ENCODE measurements at regions not wholly inside any gene's neighbourhood (a gene's known extent, or its start where the extent isn't known, plus 50 kb on each side); places are given as distances from the start of the nearest gene placed in this dataset.

- TF ChIP-seq YY1 (IDR thresholded peaks at IDR 0.05; ENCODE audit: low read depth): no peak
- no peak for TF ChIP-seq RCOR1 (IDR thresholded peaks at IDR 0.05; ENCODE audit: low read length)
- TF ChIP-seq FOSL2 (IDR thresholded peaks at IDR 0.05; ENCODE audit: borderline replicate concordance, low read depth): no peak
- no peak for TF ChIP-seq EP300 (IDR thresholded peaks at IDR 0.05; ENCODE audit: borderline replicate concordance in 1 of 2, low read depth in 1 of 2, low read length in 1 of 2)
- no peak for TF ChIP-seq EZH2phosphoT487 (IDR thresholded peaks at IDR 0.05; ENCODE audit: borderline replicate concordance, low read depth)
- no peak for TF ChIP-seq PBX3 (IDR thresholded peaks at IDR 0.05)
- no peak for TF ChIP-seq RAD21 (IDR thresholded peaks at IDR 0.05; ENCODE audit: low read length)
- TF ChIP-seq POLR2AphosphoS5 (IDR thresholded peaks at IDR 0.05; ENCODE audit: low read depth, low read length): no peak
- no peak for TF ChIP-seq FOXM1 (IDR thresholded peaks at IDR 0.05; ENCODE audit: low read depth)
- TF ChIP-seq, protein P1, sequence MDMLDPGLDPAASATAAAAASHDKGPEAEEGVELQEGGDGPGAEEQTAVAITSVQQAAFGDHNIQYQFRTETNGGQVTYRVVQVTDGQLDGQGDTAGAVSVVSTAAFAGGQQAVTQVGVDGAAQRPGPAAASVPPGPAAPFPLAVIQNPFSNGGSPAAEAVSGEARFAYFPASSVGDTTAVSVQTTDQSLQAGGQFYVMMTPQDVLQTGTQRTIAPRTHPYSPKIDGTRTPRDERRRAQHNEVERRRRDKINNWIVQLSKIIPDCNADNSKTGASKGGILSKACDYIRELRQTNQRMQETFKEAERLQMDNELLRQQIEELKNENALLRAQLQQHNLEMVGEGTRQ (IDR thresholded peaks at IDR 0.05; ENCODE audit: borderline replicate concordance, low read depth, low read length): no peak
- no peak for TF ChIP-seq NFIC (IDR thresholded peaks at IDR 0.05; ENCODE audit: borderline replicate concordance)
- TF ChIP-seq JUND (IDR thresholded peaks at IDR 0.05): no peak
- no peak for TF ChIP-seq MEF2A (IDR thresholded peaks at IDR 0.05; ENCODE audit: borderline replicate concordance, low read depth)
- no peak for TF ChIP-seq REST (IDR thresholded peaks at IDR 0.05; ENCODE audit: low read depth, low read length)
- no peak for TF ChIP-seq MXI1 (IDR thresholded peaks at IDR 0.05; ENCODE audit: low read depth, low read length)
- CTCF ChIA-PET: interaction anchor here (0.6 to 3.0 kb wide), 3 partner anchors 377 to 800 kb away, joined by 3 to 16 read pairs (median 3); no protein-coding TSS in a partner anchor
- WGBS (ENCODE audit: low lambda C conversion rate): 53% methylated on average over 7 of the region's 7 CpGs
- H3K79me2 ChIP-seq (ENCODE audit: insufficient read depth): no peaks in the 10 kb centered on the region
- no peak overlapping the region for H3K4me2 ChIP-seq
- no peaks in the 10 kb centered on the region for H3K36me3 ChIP-seq (replicated peaks in 1 of 2; ENCODE audit: control insufficient read depth in 1 of 2, insufficient read depth in 2 of 2, low read length in 1 of 2)
- H3K27me3 ChIP-seq (ENCODE audit: insufficient read depth): no peaks in the 10 kb centered on the region; the same call in none of the 2 replicates
- H4K20me1 ChIP-seq (ENCODE audit: insufficient read depth): no peaks in the 10 kb centered on the region
- no peak overlapping the region for H3K27ac ChIP-seq (ENCODE audit: low read depth in 2 of 2, low read length in 1 of 2)
- H3K9me3 ChIP-seq: no peaks in the 10 kb centered on the region
- no peaks in the 10 kb centered on the region for H3K9me2 ChIP-seq
- no peaks in the 10 kb centered on the region for H3F3A ChIP-seq (replicated peaks; ENCODE audit: insufficient read depth)
- H2AFZ ChIP-seq (ENCODE audit: low read depth): no peak overlapping the region
- POLR2A ChIA-PET: no interaction called here
- H3K9ac ChIP-seq: no peak overlapping the region
- no peak for DNase-seq
- H3K4me1 ChIP-seq (ENCODE audit: control insufficient read depth in 1 of 2, insufficient read depth in 2 of 2, low read depth in 1 of 2, low read length in 1 of 2): peaks cover 0 to 18% of the 10 kb centered on the region in 2 experiments; a peak in 1 of 4 replicates
- no peak overlapping the region for H3K4me3 ChIP-seq (ENCODE audit: low read depth in 2 of 2, low read length in 1 of 2)
Measured at GRCh38 chr5:174796711-174797192, 72.4 kb downstream of the MSX2 start.

Data from SK-N-SH (cell line).